Ishikawa (cell line): ENCODE measurements at regions not wholly inside any gene's neighbourhood (a gene's known extent, or its start where the extent isn't known, plus 50 kb on each side); places are given as distances from the start of the nearest gene placed in this dataset.

Source experiments
- CEBPB ChIP-seq: IDR thresholded peaks from 2 replicates; pipeline ENCODE4 v1.6.1; 2012
- CREB1 ChIP-seq: IDR thresholded peaks from 2 replicates; pipeline ENCODE4 v1.6.1; 2012; ENCODE audit warnings: low read depth
- EGR1 ChIP-seq: IDR thresholded peaks from 2 replicates; pipeline ENCODE4 v1.6.1; 2012
- EP300 ChIP-seq: IDR thresholded peaks from 2 replicates; pipeline ENCODE4 v1.6.1; 2012; ENCODE audit warnings: borderline replicate concordance
- FOXM1 ChIP-seq: IDR thresholded peaks from 2 replicates; pipeline ENCODE4 v1.6.1; 2012; ENCODE audit warnings: low read depth, borderline replicate concordance
- MAX ChIP-seq: IDR thresholded peaks from 2 replicates; pipeline ENCODE4 v1.6.1; 2012
- NFIC ChIP-seq: IDR thresholded peaks from 2 replicates; pipeline ENCODE4 v1.6.1; 2012
- RAD21 ChIP-seq: IDR thresholded peaks from 2 replicates; pipeline ENCODE4 v1.6.1; 2012; ENCODE audit warnings: low read depth
- REST ChIP-seq: IDR thresholded peaks from 2 replicates; pipeline ENCODE4 v1.6.1; 2012; ENCODE audit warnings: low read depth, mild to moderate bottlenecking
- TAF1 ChIP-seq: IDR thresholded peaks from 2 replicates; pipeline ENCODE4 v1.6.1; 2012; ENCODE audit warnings: low read depth, mild to moderate bottlenecking
- TCF12 ChIP-seq: IDR thresholded peaks from 2 replicates; pipeline ENCODE4 v1.6.1; 2012; ENCODE audit warnings: low read depth
- TEAD4 ChIP-seq: IDR thresholded peaks from 2 replicates; pipeline ENCODE4 v1.6.1; 2012
- USF1 ChIP-seq: IDR thresholded peaks from 2 replicates; pipeline ENCODE4 v1.6.1; 2012
- YY1 ChIP-seq: IDR thresholded peaks from 2 replicates; pipeline ENCODE4 v1.6.1; 2012; ENCODE audit warnings: low read depth
- ZBTB7A ChIP-seq: IDR thresholded peaks from 2 replicates; pipeline ENCODE4 v1.6.1; 2012; ENCODE audit warnings: low read depth

- TF ChIP-seq TEAD4 (no peak), USF1 (no peak), CREB1 (no peak), MAX (no peak), NFIC (no peak), EP300 (no peak), TAF1 (no peak), YY1 (no peak), EGR1 (no peak), REST (no peak), ZBTB7A (no peak), TCF12 (no peak), RAD21 (no peak), CEBPB (no peak), FOXM1 (no peak)
Observed at GRCh38 chr6:63449714-63450113, 122.6 kb upstream of the LOC128125822 start.

GRCh38 chr6:63451238-63451637 is 121.0 kb upstream of the LOC128125822 start:
- no peak for TF ChIP-seq EGR1
- TF ChIP-seq MAX = no peak
- TF ChIP-seq CEBPB = no peak
- no peak for TF ChIP-seq CREB1
- TF ChIP-seq USF1 = no peak
- TF ChIP-seq YY1 = no peak
- no peak for TF ChIP-seq ZBTB7A
- TF ChIP-seq RAD21 = no peak
- no peak for TF ChIP-seq REST
- TF ChIP-seq TEAD4 = no peak

GRCh38 chr6:63452125-63452524 is 120.2 kb upstream of the LOC128125822 start:
- TF ChIP-seq CEBPB (0 out of 2 replicates have a peak, but pooled peaks have one; percentile 5), FOXM1 (no peak)

- no peak for TF ChIP-seq CEBPB
- TF ChIP-seq EGR1 = no peak
- TF ChIP-seq NFIC = no peak
- no peak for TF ChIP-seq TAF1
- no peak for TF ChIP-seq EP300
- no peak for TF ChIP-seq TEAD4
- TF ChIP-seq MAX = no peak
- no peak for TF ChIP-seq FOXM1
- TF ChIP-seq ZBTB7A = no peak
- TF ChIP-seq RAD21 = no peak
- no peak for TF ChIP-seq REST
- TF ChIP-seq USF1 = no peak
- TF ChIP-seq CREB1 = no peak
- no peak for TF ChIP-seq YY1
- TF ChIP-seq TCF12 = no peak
Observed at GRCh38 chr6:63456734-63457133, 115.5 kb upstream of the LOC128125822 start.
